Upper lobe of left lung (tissue), 4 donors: ENCODE measurements at regions not wholly inside any gene's neighbourhood (a gene's known extent, or its start where the extent isn't known, plus 50 kb on each side); places are given as distances from the start of the nearest gene placed in this dataset.

ENCODE experiments used
- CTCF ChIP-seq, 6 experiments: fragments of 450-650 bp in 4 of 6; fragments of 200-600 bp in 2 of 6; sonication (generic) in 2 of 6; IDR thresholded peaks; one replicate each; pipeline ENCODE4 v1.5.1; 2016 to 2019; ENCODE audit warnings: antibody characterized with exemption in 6 of 6
- EP300 ChIP-seq, 4 donors: sonication (generic); formaldehyde crosslinking; IDR thresholded peaks; one replicate each; pipeline ENCODE4 v1.5.1; 2017; ENCODE audit warnings: antibody characterized with exemption in 4 of 4, control low read depth in 2 of 4

DNA sequence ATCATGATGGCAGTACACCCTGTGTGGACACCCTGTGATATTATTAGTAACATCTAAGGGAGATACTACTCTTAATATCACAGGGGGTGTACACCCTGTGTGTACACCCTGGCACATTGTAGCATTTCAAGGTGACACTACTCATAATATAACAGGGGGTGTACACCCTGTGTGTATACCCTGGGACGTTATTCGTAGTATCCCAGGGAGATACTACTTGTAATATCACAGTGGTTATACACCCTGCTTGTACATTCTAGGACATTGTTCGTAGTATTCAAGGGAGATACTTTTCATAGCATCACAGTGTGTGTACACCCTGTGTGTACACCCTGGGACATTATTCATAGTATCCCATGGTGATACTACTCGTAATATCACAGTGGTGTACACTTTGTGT, 67.4 kb upstream of the CNIH3 start:
- TF ChIP-seq CTCF (IDR thresholded peaks at IDR 0.05): no peak
- TF ChIP-seq EP300 (IDR thresholded peaks at IDR 0.05): no peak
